ENCODE measurements at regions not wholly inside any gene's neighbourhood (a gene's known extent, or its start where the extent isn't known, plus 50 kb on each side); places are given as distances from the start of the nearest gene placed in this dataset.

DNA sequence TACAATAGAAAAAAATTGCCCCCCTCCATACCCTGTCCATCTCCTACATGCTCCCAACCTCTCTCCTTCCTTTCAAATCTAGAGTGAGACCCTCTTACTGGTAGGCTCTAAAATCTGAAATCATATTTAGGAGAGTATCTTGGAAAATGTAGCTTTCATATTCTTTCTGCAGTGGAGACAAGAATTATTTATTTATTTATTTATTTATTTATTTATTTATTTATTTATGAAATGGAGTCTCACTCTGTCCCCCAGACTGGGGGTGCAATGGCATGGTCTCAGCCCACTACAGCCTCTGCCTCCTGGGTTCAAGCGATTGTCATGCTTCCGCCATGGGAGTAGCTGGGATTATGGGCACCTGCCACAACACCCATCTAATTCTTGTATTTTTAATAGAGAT, 174.1 kb upstream of the MYO16 start:
- H3K27me3 ChIP-seq (ENCODE audit: control insufficient read depth in 2 of 2, insufficient read depth in 1 of 2, low read length in 1 of 2), result no peaks in the 10 kb centered on the region
- DNase-seq (ENCODE audit: low read depth in 6 of 9, low spot score in 9 of 9), result no peak
- H3K4me1 ChIP-seq (ENCODE audit: control insufficient read depth in 2 of 2, insufficient read depth in 2 of 2, low read length in 2 of 2), result no peaks in the 10 kb centered on the region
- H3K27ac ChIP-seq (ENCODE audit: low read depth in 1 of 2, low read length in 1 of 2), result no peak overlapping the region
- no peaks in the 10 kb centered on the region for H3K36me3 ChIP-seq (ENCODE audit: control insufficient read depth in 2 of 2, insufficient read depth in 2 of 2, low read length in 1 of 2)
- 99% methylated on average over 2 of the region's 2 CpGs for WGBS
- no peaks in the 10 kb centered on the region for H3K9me3 ChIP-seq (ENCODE audit: control insufficient read depth in 2 of 2, insufficient read depth in 1 of 2, low read length in 1 of 2)
- no peak overlapping the region for H3K4me3 ChIP-seq (ENCODE audit: low read length in 2 of 2)

DNA sequence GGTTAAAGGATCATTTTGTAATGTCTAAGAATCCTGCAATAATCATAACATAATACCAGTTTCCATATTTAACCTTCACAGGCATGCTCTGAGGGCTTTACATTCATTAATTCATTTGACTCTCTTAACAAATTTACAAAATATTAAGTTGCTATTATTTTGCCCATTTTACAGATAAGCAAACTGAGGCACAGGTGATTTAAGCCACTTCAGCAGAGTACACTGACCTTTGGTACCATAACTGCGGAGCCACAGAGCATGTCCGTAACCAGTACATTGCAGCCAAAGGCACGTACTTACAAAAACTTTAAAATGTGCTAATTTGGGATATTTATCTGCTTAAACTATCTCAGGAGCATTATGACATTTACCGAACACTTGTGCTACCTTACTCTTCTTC, 169.4 kb upstream of the MYO16 start:
- H3K9me3 ChIP-seq (ENCODE audit: control insufficient read depth in 2 of 2, insufficient read depth in 1 of 2, low read length in 1 of 2), result no peaks in the 10 kb centered on the region
- 97% methylated on average over 4 of the region's 4 CpGs for WGBS
- DNase-seq (ENCODE audit: low read depth in 6 of 9, low spot score in 9 of 9), result no peak
- no peaks in the 10 kb centered on the region for H3K4me1 ChIP-seq (ENCODE audit: control insufficient read depth in 2 of 2, insufficient read depth in 2 of 2, low read length in 2 of 2)
- no peak overlapping the region for H3K27ac ChIP-seq (ENCODE audit: low read depth in 1 of 2, low read length in 1 of 2)
- no peaks in the 10 kb centered on the region for H3K36me3 ChIP-seq (ENCODE audit: control insufficient read depth in 2 of 2, insufficient read depth in 2 of 2, low read length in 1 of 2)
- no peaks in the 10 kb centered on the region for H3K27me3 ChIP-seq (ENCODE audit: control insufficient read depth in 2 of 2, insufficient read depth in 1 of 2, low read length in 1 of 2)
- H3K4me3 ChIP-seq (ENCODE audit: low read length in 2 of 2), result no peak overlapping the region

DNA sequence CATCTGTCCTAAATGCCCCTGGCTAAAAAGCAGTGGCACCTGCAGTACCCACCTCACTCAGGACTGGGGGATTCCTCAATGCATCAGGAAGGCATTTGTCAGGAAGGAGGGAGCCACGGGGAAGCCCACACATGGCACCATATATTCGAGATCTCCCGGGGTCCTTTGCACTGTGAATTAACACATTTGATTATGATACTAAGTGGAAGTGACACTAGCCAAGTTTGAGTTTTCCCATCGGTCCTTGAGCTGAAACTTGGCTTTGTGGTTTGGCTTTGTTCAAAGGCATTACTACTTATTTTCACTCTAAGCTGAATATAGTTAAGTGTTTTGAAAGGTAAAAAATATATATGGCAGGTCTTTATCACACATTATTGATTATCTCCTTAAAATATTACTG, 168.7 kb upstream of the MYO16 start:
- H3K27ac ChIP-seq (ENCODE audit: low read depth in 1 of 2, low read length in 1 of 2), result no peak overlapping the region
- no peak overlapping the region for H3K4me3 ChIP-seq (ENCODE audit: low read length in 2 of 2)
- no peaks in the 10 kb centered on the region for H3K9me3 ChIP-seq (ENCODE audit: control insufficient read depth in 2 of 2, insufficient read depth in 1 of 2, low read length in 1 of 2)
- no peaks in the 10 kb centered on the region for H3K4me1 ChIP-seq (ENCODE audit: control insufficient read depth in 2 of 2, insufficient read depth in 2 of 2, low read length in 2 of 2)
- no peak for DNase-seq (ENCODE audit: low read depth in 6 of 9, low spot score in 9 of 9)
- WGBS, result 88% methylated on average over 4 of the region's 4 CpGs
- no peaks in the 10 kb centered on the region for H3K27me3 ChIP-seq (ENCODE audit: control insufficient read depth in 2 of 2, insufficient read depth in 1 of 2, low read length in 1 of 2)
- no peaks in the 10 kb centered on the region for H3K36me3 ChIP-seq (ENCODE audit: control insufficient read depth in 2 of 2, insufficient read depth in 2 of 2, low read length in 1 of 2)

DNA sequence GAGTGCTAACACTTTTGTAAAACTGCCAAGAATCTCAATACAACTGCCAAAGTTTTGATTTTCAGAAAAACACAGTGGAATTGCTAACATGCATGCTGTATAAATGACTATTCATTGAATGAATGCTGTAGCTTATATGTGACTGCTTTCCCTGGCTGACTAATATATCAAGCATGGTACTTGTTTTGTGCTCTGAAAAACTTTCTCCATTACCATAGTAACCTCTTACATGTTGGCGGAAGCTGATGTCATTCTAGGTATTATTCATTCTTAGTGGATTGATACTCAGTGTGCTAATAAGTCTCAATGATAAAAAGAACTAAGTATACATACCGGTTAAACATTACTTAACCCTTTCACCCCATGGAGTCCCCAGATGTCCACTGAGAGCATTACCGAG, 166.1 kb upstream of the MYO16 start:
- H3K36me3 ChIP-seq (ENCODE audit: control insufficient read depth in 2 of 2, insufficient read depth in 2 of 2, low read length in 1 of 2), result no peaks in the 10 kb centered on the region
- WGBS, result 95% methylated on average over 3 of the region's 3 CpGs
- H3K27me3 ChIP-seq (ENCODE audit: control insufficient read depth in 2 of 2, insufficient read depth in 1 of 2, low read length in 1 of 2), result no peaks in the 10 kb centered on the region
- no peak overlapping the region for H3K27ac ChIP-seq (ENCODE audit: low read depth in 1 of 2, low read length in 1 of 2)
- no peak for DNase-seq (ENCODE audit: low read depth in 6 of 9, low spot score in 9 of 9)
- H3K4me1 ChIP-seq (ENCODE audit: control insufficient read depth in 2 of 2, insufficient read depth in 2 of 2, low read length in 2 of 2), result no peaks in the 10 kb centered on the region
- no peak overlapping the region for H3K4me3 ChIP-seq (ENCODE audit: low read length in 2 of 2)
- H3K9me3 ChIP-seq (ENCODE audit: control insufficient read depth in 2 of 2, insufficient read depth in 1 of 2, low read length in 1 of 2), result no peaks in the 10 kb centered on the region

DNA sequence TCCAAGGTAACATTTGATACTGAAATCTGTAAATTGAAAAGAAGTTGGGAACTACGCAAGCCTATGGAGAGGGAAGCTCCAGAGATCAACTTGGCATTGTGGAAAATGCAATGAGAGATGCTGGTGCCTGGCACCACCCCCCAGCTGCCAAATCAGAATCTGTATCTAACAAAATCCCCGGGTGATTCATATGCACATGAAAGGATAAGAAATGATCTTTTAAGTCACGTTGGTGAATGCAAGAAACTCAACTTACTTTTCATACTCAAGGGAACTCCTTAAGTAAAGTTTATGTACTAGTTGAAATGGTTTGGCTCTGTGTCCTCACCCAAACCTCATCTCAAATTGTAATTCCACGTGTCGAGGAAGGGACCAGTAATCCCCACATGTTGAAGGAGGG, 158.5 kb upstream of the MYO16 start:
- no peak for DNase-seq (ENCODE audit: low read depth in 6 of 9, low spot score in 9 of 9)

DNA sequence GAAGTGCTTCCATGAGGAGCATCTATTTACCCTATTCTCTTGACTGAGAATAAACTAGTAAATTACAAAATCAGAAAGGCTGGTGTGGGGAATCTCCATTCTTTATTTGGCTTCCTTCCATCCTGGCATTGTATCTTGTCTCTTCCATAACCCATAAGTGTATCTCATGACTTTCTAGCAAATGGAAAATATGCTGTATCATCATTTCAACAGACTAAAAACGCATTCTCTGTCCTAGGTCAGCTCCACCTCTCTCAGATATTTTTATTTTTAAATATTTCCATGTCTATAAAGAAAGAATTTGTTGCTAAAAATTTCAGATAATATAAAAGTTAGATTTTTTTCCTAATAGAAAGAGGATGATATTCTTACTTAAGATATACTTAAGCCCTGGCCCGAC, 154.2 kb upstream of the MYO16 start:
- WGBS, result 88% methylated on average over 2 of the region's 2 CpGs
- Histone ChIP-seq H3K9me3 (ENCODE audit: control insufficient read depth in 2 of 2, insufficient read depth in 1 of 2, low read length in 1 of 2) (no peaks in the 10 kb centered on the region), H3K27ac (ENCODE audit: low read depth in 1 of 2, low read length in 1 of 2) (no peak overlapping the region), H3K4me3 (ENCODE audit: low read length in 2 of 2) (no peak overlapping the region), H3K27me3 (ENCODE audit: control insufficient read depth in 2 of 2, insufficient read depth in 1 of 2, low read length in 1 of 2) (no peaks in the 10 kb centered on the region), H3K36me3 (ENCODE audit: control insufficient read depth in 2 of 2, insufficient read depth in 2 of 2, low read length in 1 of 2) (no peaks in the 10 kb centered on the region), H3K4me1 (ENCODE audit: control insufficient read depth in 2 of 2, insufficient read depth in 2 of 2, low read length in 2 of 2) (no peaks in the 10 kb centered on the region)
- no peak for DNase-seq (ENCODE audit: low read depth in 6 of 9, low spot score in 9 of 9)

More for the DNA sequence above, 158.5 kb upstream of the MYO16 start:
- H3K4me3 ChIP-seq (ENCODE audit: low read length in 2 of 2), result no peak overlapping the region
- H3K9me3 ChIP-seq (ENCODE audit: control insufficient read depth in 2 of 2, insufficient read depth in 1 of 2, low read length in 1 of 2), result no peaks in the 10 kb centered on the region
- no peaks in the 10 kb centered on the region for H3K27me3 ChIP-seq (ENCODE audit: control insufficient read depth in 2 of 2, insufficient read depth in 1 of 2, low read length in 1 of 2)
- WGBS, result 89% methylated on average over 5 of the region's 5 CpGs
- H3K27ac ChIP-seq (ENCODE audit: low read depth in 1 of 2, low read length in 1 of 2), result no peak overlapping the region
- no peaks in the 10 kb centered on the region for H3K4me1 ChIP-seq (ENCODE audit: control insufficient read depth in 2 of 2, insufficient read depth in 2 of 2, low read length in 2 of 2)
- H3K36me3 ChIP-seq (ENCODE audit: control insufficient read depth in 2 of 2, insufficient read depth in 2 of 2, low read length in 1 of 2), result no peaks in the 10 kb centered on the region

DNA sequence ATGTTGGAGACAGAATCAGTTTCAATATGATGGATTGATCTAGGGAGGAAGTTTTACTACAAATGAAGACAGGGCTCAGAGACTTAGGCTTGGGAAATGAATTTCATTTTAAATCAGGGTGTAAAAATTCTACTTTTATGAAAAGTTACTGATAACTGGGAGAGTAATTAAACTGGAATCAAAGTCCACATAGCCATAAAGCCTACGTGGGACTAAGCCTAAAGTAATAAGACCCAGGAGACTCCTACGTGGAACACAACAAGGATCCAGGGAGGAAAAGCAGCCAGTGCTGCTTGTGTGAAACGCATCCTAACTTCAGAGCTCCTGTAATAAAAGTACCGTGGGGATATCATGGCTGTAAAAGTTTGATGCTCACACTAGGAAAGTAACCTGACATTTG, 152.0 kb upstream of the MYO16 start:
- 87% methylated on average over 4 of the region's 4 CpGs for WGBS
- H3K36me3 ChIP-seq (ENCODE audit: control insufficient read depth in 2 of 2, insufficient read depth in 2 of 2, low read length in 1 of 2), result no peaks in the 10 kb centered on the region
- no peak for DNase-seq (ENCODE audit: low read depth in 6 of 9, low spot score in 9 of 9)
- no peak overlapping the region for H3K27ac ChIP-seq (ENCODE audit: low read depth in 1 of 2, low read length in 1 of 2)
- H3K27me3 ChIP-seq (ENCODE audit: control insufficient read depth in 2 of 2, insufficient read depth in 1 of 2, low read length in 1 of 2), result no peaks in the 10 kb centered on the region
- no peaks in the 10 kb centered on the region for H3K4me1 ChIP-seq (ENCODE audit: control insufficient read depth in 2 of 2, insufficient read depth in 2 of 2, low read length in 2 of 2)
- H3K4me3 ChIP-seq (ENCODE audit: low read length in 2 of 2), result no peak overlapping the region
- no peaks in the 10 kb centered on the region for H3K9me3 ChIP-seq (ENCODE audit: control insufficient read depth in 2 of 2, insufficient read depth in 1 of 2, low read length in 1 of 2)

DNA sequence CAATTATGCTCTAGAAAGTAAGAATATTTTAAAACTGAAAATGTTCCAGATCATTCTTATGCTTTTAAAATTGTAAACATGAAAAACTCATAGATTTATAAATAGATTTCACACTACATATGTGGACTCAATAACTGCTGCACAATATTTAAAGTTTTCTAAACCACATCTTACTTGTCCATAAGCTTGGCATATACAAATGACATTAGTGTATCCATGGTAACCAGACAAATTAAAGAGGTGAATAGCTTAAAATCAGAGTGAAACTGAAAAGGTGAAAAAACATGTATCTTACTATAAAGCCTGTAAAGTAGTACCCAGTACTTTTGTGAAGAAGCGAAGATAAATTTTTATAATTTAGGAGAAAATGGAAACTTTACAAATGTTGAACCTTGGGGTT, 151.2 kb upstream of the MYO16 start:
- WGBS, result 95% methylated on average over 1 of the region's 1 CpG
- Histone ChIP-seq H3K36me3 (ENCODE audit: control insufficient read depth in 2 of 2, insufficient read depth in 2 of 2, low read length in 1 of 2) (no peaks in the 10 kb centered on the region), H3K4me3 (ENCODE audit: low read length in 2 of 2) (no peak overlapping the region), H3K27ac (ENCODE audit: low read depth in 1 of 2, low read length in 1 of 2) (no peak overlapping the region), H3K9me3 (ENCODE audit: control insufficient read depth in 2 of 2, insufficient read depth in 1 of 2, low read length in 1 of 2) (no peaks in the 10 kb centered on the region), H3K4me1 (ENCODE audit: control insufficient read depth in 2 of 2, insufficient read depth in 2 of 2, low read length in 2 of 2) (no peaks in the 10 kb centered on the region), H3K27me3 (ENCODE audit: control insufficient read depth in 2 of 2, insufficient read depth in 1 of 2, low read length in 1 of 2) (no peaks in the 10 kb centered on the region)
- DNase-seq (ENCODE audit: low read depth in 6 of 9, low spot score in 9 of 9), result no peak

DNA sequence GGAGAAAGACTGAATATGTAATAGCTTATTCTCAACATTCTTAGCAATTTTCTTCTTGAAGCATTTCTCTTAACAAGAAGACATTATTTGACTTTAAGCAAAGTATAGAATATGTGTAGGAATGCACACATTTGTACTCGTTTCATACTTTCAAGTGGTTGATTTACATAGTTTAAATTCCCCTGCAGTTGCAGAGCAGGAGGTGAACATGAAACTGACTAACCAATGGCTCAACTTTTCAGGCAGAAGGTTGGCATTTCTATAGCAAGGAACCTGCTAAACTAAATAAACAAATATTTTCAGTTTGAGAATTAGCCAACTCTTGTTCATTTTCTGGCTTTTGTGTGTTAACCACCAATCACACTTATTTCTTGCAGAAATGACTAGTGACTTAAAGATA, 145.4 kb upstream of the MYO16 start:
- no peaks in the 10 kb centered on the region for H3K4me1 ChIP-seq (ENCODE audit: control insufficient read depth in 2 of 2, insufficient read depth in 2 of 2, low read length in 2 of 2)
- no peaks in the 10 kb centered on the region for H3K9me3 ChIP-seq (ENCODE audit: control insufficient read depth in 2 of 2, insufficient read depth in 1 of 2, low read length in 1 of 2)
- H3K27me3 ChIP-seq (ENCODE audit: control insufficient read depth in 2 of 2, insufficient read depth in 1 of 2, low read length in 1 of 2), result no peaks in the 10 kb centered on the region
- H3K4me3 ChIP-seq (ENCODE audit: low read length in 2 of 2), result no peak overlapping the region
- 70% methylated on average over 1 of the region's 1 CpG for whole genome bisulfite sequencing
- DNase-seq (ENCODE audit: low read depth in 6 of 9, low spot score in 9 of 9), result no peak
- no peaks in the 10 kb centered on the region for H3K36me3 ChIP-seq (ENCODE audit: control insufficient read depth in 2 of 2, insufficient read depth in 2 of 2, low read length in 1 of 2)
- H3K27ac ChIP-seq (ENCODE audit: low read depth in 1 of 2, low read length in 1 of 2), result no peak overlapping the region

DNA sequence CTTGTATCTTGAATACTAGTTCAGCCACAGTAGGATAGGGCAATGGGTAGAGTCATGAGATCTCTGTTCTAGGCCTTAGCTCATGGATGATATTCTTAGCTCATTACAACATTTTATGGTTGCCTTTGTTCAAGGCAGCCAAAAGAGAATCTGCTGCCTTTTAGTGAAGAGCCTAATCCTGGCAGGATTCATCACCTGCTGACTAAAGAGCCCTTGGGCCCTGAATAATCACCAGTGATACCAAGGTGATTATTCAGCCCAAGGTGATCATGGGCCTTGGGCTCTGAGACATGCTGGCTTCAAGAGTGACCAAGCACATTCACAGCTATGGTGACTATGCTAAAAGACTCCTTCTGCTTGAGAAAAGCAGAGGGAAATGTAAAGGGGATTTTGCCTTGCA, 143.3 kb upstream of the MYO16 start:
- no peak for DNase-seq (ENCODE audit: low read depth in 6 of 9, low spot score in 9 of 9)
- Histone ChIP-seq H3K27ac (ENCODE audit: low read depth in 1 of 2, low read length in 1 of 2) (no peak overlapping the region), H3K9me3 (ENCODE audit: control insufficient read depth in 2 of 2, insufficient read depth in 1 of 2, low read length in 1 of 2) (no peaks in the 10 kb centered on the region), H3K27me3 (ENCODE audit: control insufficient read depth in 2 of 2, insufficient read depth in 1 of 2, low read length in 1 of 2) (no peaks in the 10 kb centered on the region), H3K36me3 (ENCODE audit: control insufficient read depth in 2 of 2, insufficient read depth in 2 of 2, low read length in 1 of 2) (no peaks in the 10 kb centered on the region), H3K4me1 (ENCODE audit: control insufficient read depth in 2 of 2, insufficient read depth in 2 of 2, low read length in 2 of 2) (no peaks in the 10 kb centered on the region), H3K4me3 (ENCODE audit: low read length in 2 of 2) (no peak overlapping the region)
